ENCODE measurements at regions not wholly inside any gene's neighbourhood (a gene's known extent, or its start where the extent isn't known, plus 50 kb on each side); places are given as distances from the start of the nearest gene placed in this dataset.

DNA sequence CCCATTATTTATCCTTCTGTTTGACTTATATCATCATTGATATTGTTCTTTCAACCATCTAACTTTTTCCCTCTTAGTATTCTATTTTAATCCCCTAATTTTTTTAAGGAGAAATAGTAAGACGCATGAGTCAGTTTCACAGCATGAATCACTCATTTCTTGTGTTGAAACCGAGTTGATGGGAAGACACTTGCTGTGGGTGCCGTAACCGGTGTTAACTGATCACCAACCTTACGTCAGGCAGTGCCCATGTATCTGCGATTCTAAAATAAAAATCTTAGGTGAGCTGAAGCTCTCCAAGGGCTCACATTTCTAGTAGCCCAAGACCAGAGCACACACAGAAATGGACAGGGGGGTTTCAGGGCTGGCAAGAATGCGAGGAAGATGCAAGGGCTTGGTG lies 348.1 kb downstream of the GALR1 start:
- DNase-seq = no peak

DNA sequence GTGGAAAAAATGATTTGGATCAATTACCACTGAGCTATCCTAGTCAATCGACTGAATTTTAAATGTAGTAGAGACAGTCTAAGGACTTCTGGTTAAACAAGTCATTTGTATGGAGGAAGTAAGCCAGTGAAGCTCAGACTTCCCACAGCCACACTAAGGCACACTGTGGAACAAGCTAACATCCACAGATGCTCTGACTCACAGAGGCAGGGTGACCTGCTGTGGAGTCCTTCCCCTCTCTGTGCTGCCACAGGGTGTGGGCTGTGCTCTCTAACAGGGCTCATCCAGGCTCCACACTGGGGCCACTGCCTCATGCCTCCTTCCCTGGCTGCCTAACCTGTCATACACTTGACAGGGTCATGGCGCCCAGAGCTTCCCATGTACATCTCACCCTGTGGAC lies 351.0 kb downstream of the GALR1 start:
- DNase-seq = no peak

DNA sequence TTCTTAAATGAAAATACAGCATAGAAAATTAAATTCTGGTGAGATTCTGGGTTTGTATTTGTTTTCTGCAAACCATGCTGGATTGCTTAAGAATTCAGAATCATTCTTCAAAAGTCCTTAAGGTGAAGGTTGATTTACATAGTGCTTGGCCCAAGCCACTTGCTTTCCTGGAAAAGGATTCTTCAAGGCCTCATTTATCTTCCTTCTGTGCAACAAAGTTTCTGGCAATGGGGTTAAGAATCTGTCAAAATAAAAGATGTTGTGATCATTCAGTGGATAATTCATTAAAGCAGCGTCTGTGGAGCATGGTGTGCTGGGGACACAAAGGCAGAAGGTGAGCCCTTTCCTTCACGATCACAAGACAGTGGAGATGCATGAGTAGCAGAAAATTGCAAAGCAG lies 351.9 kb downstream of the GALR1 start:
- no peak for DNase-seq

DNA sequence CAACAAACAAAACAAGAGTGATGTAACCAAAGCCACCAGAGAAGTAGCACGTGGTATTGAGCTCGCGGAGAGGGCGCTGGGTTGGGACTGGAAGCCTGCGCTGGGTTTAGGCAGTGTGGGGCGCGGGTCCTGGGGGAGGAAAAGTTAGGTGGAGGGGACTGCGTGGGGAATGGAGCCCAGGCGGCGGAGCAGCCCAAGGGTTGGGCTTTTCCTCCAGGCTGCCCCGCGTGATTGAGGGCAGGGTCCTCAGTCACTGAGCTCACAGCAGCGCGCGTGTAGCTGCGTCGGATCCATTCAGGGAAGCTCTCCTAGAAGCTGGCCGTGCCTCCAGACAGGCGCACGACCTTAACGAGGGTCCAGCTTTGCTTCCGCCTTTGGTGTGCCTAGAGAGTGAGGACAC lies 357.4 kb downstream of the GALR1 start:
- no peak for DNase-seq

DNA sequence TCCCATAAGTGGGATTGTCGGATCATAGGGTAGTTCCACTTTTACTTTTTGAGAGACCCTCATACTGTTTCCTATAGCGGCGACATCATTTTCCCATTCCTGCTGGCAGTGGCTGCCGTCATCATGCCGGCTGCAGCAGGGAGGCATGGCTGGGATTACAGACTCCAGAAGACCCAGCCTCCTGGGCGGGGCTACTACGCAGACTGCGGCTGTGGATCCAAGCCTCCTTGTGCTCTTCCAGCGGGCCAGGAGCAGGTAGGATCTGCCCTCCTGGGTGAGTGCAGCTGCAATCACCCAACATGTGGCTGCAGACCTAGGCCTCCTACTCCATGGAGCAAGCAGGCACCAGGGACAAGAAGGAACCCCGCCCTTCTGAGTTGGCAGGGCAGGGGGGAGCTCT lies 359.2 kb downstream of the GALR1 start:
- DNase-seq = no peak

DNA sequence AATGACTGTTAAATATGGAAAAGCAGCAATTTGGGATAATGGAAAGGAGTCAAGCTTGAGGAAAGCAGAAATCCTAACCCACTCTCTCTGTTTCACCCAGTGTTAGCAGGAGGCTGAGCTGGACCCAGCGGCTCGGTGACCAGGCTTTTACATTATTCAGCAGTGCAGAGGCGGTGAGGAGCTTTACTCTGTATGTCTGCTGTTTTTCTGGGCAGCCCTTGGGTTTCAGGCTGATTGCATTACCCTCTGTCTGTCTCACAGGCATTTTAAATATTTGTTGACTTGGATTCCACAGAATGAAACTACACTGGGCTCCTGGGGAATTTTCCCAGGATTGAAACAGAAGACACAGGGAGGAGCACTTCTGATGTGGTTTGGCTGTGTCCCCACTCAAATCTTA lies 368.0 kb downstream of the GALR1 start:
- no peak for DNase-seq

DNA sequence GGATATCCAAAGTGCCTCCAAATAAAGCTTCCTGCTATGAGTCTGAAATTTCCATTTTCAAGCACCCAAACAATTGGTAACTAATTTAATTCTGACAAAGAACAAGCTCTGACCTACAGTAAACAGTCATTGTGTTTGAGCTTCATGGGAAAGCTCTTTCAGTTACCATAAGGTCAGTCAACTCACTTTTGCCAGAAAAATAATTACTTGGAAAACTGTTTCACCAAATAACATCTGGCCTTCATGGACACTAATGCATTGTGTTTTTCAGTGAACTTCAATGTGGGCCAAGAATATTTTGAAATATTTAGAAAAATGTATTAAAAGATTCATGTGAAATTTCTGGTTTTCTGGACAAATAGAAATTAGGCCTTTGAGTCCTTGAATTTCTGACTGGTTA lies 369.9 kb downstream of the GALR1 start:
- no peak for DNase-seq

DNA sequence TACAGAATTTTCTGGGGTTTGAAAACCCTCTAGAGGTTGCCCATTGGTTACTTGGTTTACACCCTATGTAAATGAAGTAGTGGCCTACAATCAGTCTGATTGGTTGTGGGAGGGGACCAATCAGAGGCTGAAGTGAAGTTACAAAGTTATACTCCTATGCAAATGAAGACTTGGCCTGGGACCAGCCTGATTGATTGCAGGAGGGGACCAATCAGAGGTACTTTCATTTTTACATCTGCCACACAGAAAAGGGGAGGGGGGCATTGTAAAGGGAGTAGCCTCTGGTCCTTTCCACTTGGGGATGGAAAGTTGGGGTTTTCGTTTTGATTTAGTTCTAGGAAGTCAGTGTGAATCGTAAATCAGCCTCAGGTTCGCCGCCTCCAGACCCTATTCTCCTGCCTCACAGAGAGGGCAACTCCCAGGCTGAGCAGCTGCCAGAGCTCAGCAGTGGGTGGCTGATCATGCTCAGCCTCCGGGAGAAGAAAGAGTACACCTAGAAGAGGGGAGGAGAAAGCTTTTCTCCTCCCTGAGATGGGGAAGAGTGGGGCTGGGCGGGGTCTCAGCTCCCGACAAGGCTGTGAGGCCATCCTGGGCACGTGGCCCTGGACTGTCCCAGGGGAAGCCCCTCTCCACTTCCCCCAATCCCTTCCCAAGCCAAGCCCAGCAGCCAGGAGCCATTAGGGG lies 372.5 kb downstream of the GALR1 start:
- DNase-seq = no peak

DNA sequence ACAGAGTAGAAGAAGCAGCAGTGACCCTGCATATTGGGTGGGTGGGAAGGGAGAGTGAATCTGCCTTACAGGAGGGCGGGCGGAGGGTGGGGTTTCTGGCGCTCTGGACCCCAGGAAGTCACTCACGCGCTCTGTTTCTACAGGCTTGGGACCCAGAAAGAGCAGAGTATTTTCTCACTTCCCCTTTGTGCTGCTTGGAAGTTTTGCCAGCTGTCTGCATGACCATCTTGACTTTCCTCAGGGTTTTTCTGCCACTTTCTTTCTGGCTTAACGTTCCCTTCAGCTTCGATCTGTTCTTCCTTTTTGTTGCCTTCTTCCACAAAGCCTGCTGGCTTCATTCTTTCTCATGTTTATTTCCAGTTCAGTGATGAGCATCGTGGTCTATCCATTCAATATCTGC lies 383.1 kb downstream of the GALR1 start:
- DNase-seq = no peak

DNA sequence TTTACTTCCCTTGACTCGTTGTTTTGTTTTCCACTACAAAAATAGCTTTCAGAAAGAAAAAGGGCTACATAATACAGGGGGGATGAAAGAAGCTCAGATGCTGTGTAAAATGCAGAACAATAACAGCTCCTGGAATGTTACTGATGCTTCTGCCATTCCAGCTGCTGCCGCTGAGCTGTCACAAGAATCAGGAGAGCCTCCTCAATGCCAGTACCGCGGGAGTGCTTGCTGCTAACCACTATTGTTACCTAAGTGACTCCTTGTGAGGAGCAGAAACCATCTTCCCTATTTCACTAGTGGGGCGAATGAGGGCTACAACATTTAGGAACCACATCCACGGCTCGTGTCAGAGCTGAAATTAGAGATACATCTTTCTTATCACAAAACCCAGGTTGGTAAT lies 384.8 kb downstream of the GALR1 start:
- no peak for DNase-seq

DNA sequence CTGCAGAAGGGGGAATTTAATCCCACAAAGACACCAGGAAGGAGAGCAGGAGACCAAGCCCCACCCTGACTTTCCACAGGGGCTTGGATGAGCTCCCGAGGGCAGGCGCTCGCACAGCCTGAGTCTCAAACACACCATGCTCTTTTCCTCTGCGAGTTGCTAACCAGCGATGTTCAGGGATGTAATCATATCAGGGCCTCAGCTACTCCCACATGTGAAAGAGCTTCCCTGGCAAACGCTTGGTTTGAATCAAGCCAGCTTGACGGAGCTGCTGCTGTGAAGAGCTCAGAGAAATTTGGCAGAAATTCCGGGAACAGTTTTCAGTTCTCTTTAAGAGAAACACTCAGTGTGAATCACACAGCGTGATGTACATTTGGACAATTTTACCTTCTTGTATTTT lies 385.8 kb downstream of the GALR1 start:
- DNase-seq = no peak

DNA sequence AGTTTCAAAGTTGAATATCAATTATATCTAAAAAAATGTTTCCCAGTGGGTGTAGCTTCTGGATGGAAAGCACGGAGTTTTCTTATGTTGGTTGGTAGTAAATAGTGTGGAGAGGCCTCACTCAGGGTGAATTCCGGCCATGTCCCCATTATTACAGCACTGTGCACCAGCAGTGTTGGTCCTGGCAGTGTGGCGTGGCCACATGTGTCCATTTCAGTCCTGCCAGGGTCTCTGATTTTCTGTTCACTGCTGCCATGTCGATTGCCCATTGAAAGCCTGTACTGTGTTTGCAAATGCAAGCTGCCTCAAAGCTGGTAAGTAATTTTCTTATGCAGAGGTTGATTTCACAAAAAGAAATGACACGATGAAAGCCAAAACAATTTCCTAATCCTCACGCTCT lies 386.2 kb downstream of the GALR1 start:
- no peak for DNase-seq

DNA sequence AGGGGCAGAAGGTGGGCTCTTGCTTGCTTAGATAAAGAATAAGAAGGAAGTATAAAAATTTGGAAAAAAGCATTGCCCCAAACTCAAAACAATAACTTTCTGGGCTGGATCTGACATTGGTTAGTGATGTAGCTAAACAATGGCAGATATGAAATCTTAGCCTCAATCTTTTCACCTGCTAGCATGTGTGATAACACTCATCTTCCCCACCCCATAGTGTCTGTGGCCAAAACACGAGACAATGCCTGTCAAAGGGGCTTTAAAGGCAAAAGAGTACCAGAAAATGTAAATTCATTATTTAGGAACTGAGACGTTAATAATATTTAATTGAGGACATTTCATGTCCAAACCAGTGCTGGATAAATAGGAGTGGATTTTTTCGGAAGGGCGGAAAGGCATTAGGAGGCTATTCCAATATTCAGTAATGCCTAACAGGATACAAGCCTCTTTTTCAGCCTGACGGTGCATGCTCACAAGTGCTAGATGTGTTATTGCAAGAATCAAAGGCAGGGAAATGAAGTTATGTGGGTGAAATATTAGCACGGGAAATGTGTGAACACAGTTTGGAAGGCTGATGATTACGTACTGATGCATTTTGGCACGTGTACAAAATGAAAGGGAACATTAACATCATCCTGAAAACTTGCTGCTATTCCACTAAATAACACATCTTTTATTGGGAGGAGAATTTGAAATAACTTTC lies 395.7 kb downstream of the GALR1 start:
- no peak for DNase-seq

DNA sequence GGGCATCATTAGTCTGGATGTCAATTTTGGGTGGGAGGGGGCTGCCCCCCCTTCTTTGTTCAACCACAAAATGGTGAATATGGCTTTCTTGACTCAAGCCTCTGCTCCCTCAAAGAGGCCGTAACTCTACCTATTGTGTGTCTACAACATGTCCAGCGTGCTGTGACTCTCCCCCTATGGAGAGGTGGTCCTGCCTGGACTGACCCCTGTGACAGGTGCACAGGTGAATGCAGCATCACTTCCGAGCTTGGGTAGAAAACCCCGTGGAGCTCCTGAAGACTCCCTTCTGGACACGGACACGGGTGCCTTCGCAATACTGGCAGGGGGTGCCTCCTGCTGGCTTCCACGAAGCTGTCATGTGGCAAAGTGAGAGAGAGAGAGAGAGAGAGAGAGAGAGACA lies 397.8 kb downstream of the GALR1 start:
- DNase-seq = no peak

DNA sequence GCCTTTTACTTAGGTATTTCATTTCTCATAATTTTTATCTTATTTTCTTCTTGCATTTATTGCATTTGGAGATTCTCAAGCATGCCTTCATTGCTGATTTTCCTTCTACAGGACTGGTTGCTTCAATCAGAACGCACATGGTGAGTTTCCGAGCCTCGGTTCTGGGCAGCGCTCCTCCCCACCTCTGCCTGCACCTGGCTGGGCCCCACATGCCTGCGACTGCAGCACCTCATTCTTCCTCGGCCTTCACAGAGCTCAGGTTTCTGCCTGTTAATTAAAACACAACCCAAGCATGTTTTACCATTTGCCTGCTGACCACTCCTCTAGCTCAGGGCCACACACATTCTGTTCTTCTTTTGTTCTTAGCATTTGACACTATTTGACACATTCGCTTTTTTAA lies 398.8 kb downstream of the GALR1 start:
- DNase-seq = no peak

DNA sequence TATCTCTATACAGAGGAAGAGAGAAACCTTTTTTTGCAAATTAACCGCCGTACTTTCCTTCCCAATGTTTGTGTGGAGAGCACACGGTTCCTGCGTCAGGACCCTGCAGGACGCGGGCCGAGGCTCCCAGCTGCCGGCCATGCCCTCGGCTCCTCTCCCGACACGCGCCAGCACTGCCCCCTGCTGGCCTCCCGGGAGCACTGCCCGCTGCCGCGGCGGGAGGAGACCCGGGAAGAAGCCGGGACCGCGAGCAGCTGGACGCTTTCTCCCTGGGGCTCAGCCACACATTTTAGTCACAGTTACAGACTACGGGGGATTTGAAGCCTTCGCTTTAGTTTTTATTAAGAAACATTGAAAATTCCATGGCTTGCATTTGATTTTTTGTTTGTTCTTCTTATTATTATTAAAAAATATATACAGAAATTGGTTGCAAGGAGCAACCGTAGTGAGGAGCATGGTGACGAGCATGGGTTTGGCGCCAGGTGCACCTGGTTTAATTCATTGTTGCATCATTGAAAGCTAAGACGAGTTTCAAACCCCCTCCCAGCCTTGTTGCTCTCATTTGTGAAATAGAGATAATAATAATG lies 401.2 kb downstream of the GALR1 start:
- DNase-seq = peak; percentile 24

DNA sequence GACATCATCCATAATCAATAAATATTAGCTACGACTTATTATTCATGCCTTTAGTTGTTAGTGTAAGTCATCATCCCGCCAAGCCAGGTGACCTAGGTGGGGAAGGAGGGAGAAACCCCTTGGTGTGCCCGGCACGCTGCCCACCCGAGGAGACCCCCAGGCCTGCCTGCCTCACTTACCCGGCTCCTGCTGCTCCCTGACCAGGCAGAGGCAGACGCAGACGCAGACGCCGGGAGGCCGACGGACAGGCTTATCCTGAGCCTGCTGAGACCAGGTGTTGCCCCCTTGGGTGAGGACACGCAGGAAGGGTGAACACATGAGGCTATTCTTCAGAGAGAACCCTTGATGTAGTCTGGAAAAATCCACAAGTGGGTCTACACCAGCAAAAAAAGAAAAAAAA lies 401.8 kb downstream of the GALR1 start:
- no peak for DNase-seq

DNA sequence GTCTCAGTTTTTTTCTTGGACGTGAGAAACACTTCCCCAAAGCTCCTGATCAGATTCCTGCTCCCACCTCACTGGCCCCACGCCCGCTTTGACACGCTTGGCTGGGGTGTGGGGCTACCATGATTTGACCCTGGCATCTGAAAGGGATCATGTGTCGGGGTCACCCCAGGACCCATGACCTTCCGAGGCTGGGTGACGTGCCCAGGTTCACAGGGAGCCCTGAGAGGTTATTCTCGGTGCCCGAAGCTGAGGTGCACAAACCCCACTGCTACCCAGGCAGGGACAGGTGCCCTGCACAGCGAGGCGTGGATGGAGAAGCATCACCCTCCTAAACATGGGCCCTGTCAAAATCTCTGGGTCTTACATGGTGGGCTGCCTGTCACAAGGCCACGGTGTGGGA lies 404.1 kb downstream of the GALR1 start:
- DNase-seq = no peak

DNA sequence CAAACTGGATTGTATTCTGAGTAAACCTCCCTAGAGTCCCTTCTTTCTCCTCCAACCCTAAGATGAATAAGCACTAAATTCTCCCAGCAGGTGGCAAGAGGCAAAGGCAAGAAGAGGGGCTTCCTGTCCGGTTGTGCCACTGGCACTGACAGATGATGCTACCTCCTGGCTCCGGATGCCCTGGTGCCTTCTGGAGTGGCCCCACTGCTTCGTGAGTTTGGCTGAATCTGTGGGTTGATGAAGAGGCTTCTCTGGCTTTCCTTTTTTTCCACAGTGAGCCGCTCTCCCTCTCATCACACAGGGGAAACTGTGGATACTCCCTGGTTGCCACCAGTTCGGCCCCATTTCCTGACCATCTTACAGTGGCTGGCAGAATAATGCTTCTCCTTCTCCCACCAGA lies 404.7 kb downstream of the GALR1 start:
- no peak for DNase-seq

DNA sequence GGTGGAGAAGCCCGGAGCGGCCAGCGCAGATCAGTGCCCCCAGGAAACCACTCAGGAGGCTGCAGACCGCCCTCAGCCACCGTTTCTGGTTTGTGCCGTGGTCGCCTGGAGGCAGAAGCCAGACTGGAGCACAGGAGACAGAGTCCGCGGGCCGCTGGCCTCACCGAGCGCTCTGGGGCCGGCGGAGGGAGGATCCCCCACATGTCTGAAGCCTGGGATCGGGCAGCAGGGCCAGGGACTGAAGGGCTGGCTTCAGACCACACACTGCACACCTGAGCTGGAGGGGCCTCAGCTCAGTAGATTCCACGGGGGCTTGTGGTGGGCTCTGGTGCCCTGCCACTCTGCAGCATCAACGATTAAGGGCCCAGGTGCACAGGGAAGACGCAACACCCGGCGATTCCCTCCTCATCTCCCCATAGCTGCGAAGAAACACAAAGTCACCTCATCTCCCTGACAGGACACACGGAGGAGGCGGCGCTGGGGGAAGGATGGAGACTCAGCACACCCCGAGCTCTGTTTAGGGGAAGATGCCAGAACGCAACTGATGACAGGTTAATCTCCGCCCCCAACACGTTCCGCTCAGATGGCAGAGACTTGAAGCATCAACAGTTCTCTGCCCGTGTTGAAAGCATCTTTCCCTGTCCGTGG lies 408.1 kb downstream of the GALR1 start:
- DNase-seq = no peak

DNA sequence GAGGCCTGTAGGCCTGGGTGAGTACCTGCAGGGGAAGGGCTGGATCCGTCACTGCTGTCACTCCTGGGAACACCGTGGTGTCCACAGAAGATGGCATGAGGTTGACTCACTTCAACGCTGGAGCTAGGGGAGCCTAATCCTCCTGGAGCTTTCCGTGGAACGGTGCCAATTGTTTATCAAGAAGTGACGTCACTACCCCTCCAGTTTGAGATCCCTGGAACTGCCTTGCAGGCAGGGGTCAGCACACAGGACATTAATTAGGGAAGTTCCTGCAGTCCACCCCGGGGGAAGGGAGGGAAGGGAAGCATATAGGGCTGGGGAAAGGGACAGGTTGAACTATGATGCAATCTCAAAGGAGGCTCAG lies 408.6 kb downstream of the GALR1 start:
- no peak for DNase-seq

DNA sequence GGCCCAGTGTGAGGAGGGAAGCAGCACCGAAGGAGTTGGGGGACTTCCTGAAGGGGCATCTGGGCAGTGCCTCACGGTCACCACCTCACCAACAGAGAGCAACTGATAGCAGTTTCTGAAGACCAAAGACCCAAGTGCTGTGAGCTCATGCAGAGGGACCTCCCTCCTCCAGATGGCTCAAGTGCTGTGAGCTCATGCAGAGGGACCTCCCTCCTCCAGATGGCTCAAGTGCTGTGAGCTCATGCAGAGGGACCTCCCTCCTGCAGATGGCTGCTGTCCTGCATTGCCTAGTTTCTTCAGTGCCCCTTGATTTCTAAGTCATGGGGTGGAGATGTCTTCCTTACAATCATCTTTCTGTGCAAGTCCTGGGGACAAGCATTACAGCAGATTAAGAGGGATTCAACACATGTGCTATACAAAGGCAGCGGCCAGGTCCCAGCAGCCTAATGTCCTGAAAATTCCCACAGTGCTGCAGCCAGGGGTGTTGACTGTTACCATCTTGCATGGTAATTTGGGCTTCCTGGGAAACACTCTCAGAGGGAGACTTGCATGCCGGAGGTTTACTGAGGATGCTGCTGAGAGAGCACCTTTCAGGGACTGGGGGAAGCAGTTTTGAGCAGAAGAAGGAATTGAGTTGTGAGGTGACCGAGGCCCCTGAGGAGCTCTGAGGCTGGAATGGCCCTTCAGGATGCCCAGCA lies 409.3 kb downstream of the GALR1 start:
- no peak for DNase-seq

DNA sequence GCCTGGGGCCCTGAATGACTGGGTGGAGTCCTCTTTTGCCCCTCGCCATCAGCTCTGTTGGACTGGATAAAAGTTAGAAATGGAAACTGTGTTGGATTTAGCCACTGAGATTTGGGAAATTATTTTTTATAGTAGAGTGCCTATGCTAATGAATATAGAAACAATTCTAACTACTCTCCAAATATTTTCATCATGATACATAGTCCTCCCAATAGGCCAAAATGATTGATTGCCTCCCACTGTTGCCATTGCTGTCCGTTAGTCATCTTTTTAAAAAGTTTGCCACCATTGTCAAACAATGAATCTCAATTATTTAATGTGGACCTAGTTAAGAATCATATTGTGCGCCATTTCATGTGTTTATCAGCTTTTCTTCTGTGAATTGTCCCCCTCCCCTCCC lies 417.0 kb downstream of the GALR1 start:
- no peak for DNase-seq

DNA sequence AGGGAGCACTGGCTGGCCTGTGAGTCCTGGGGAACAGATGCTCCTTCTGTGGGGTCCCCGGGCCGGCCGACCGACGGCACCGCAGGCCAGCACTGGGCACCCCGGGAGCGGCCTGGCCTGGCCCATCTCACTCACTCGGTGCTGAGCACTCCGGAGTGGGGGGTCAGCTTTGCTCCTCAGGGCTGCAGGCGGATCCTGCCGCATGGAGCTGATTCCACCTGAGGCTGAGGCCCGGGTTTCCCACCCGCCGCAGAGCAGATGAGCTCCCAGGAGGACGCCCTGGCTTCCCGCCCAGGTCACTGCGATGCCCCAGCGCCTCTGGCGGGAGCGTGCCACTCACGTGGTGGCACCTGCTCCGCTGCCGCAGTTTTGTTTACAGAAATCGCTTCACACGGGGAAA lies 418.6 kb downstream of the GALR1 start:
- no peak for DNase-seq
